Sigmoid colon (tissue), 6 donors: ENCODE measurements at regions not wholly inside any gene's neighbourhood (a gene's known extent, or its start where the extent isn't known, plus 50 kb on each side); places are given as distances from the start of the nearest gene placed in this dataset.

Experiments used
- DNase-seq: peaks from one replicate; pipeline ENCODE4 v3.0.0-alpha.2; 2019
- H3K27ac ChIP-seq, 4 donors: fragments of 200-600 bp; sonication (generic); one replicate each; pipeline ENCODE4 v1.5.1; 2016 to 2019; ENCODE audit warnings: mild to moderate bottlenecking in 1 of 4
- H3K27me3 ChIP-seq, 3 donors: fragments of 200-600 bp; sonication (generic); one replicate each; pipeline ENCODE4 v1.5.1; 2019; ENCODE audit warnings: mild to moderate bottlenecking in 1 of 3
- H3K36me3 ChIP-seq, 4 donors: fragments of 200-600 bp; sonication (generic); one replicate each; pipeline ENCODE4 v1.5.1; 2016 to 2019
- H3K4me1 ChIP-seq, 4 donors: fragments of 200-600 bp; sonication (generic); one replicate each; pipeline ENCODE4 v1.5.1; 2017 to 2019
- H3K4me3 ChIP-seq, 4 donors: fragments of 200-600 bp; sonication (generic); one replicate each; pipeline ENCODE4 v1.5.1; 2017 to 2019; ENCODE audit warnings: mild to moderate bottlenecking in 2 of 4, moderate library complexity in 1 of 4
- H3K9me3 ChIP-seq, 4 donors: fragments of 200-600 bp in 3 of 4; sonication (generic) in 3 of 4; one replicate each; pipeline versions ENCODE4 v1.5.1 to v1.6.1; 2013 to 2019
- CTCF ChIP-seq, 4 experiments: fragments of 450-650 bp in 3 of 4; fragments of 200-600 bp in 1 of 4; IDR thresholded peaks; one replicate each; pipeline ENCODE4 v1.5.1; 2016 to 2019; ENCODE audit warnings: antibody characterized with exemption in 4 of 4, mild to moderate bottlenecking in 3 of 4, moderate library complexity in 2 of 4
- EP300 ChIP-seq, 4 donors: sonication (generic); formaldehyde crosslinking; IDR thresholded peaks; one replicate each; pipeline ENCODE4 v1.6.1; 2017; ENCODE audit warnings: antibody characterized with exemption in 4 of 4
- POLR2A ChIP-seq, 2 donors: fragments of 450-650 bp; IDR thresholded peaks; one replicate each; pipeline ENCODE4 v1.6.1; 2016; ENCODE audit warnings: antibody characterized with exemption in 2 of 2, mild to moderate bottlenecking in 2 of 2, moderate library complexity in 2 of 2
- POLR2AphosphoS5 ChIP-seq, 4 donors: sonication (generic); formaldehyde crosslinking; IDR thresholded peaks; one replicate each; pipeline ENCODE4 v1.6.1; 2017; ENCODE audit warnings: antibody characterized with exemption in 4 of 4
- WGBS, 2 donors: extraction: QIAGEN DNeasy Blood & Tissue Kit; methylation state at CpG; one replicate each; pipeline ENCODE4 v1.1.7; 2013; 5-methylcytosine and 5-hydroxymethylcytosine counted together
- intact Hi-C: fragments of 100-400 bp; cut with DNase I; formaldehyde crosslinking; loops from one replicate; pipeline ENCODE4 v1.15.1; 2023
- donor health status: healthy with polysubstance abuse.
- donor health status: healthy.

- WGBS, 2 donors = 85 to 93% methylated on average over 4 of the region's 4 CpGs
- DNase-seq = no peak
These were observed 187.8 kb downstream of the MYLK4 start for GRCh38 chr6:2562721-2563451.

GRCh38 chr6:2560917-2561698 is 189.6 kb downstream of the MYLK4 start:
- no peaks in the 10 kb centered on the region for H3K27me3 ChIP-seq
- intact Hi-C loops = no loop called here
- H3K9me3 ChIP-seq = no peaks in the 10 kb centered on the region
- H3K4me3 ChIP-seq = no peak overlapping the region
- no peaks in the 10 kb centered on the region for H3K36me3 ChIP-seq
- no peak for DNase-seq
- 84 to 90% methylated on average over 12 of the region's 12 CpGs for WGBS, 2 donors
- TF ChIP-seq CTCF (IDR thresholded peaks at IDR 0.05) (no peak), POLR2AphosphoS5 (IDR thresholded peaks at IDR 0.05) (no peak), POLR2A (IDR thresholded peaks at IDR 0.05) (no peak), EP300 (IDR thresholded peaks at IDR 0.05) (no peak)
- H3K27ac ChIP-seq = no peak overlapping the region
- H3K4me1 ChIP-seq = no peaks in the 10 kb centered on the region

More at GRCh38 chr6:2562721-2563451, 187.8 kb downstream of the MYLK4 start:
- no peaks in the 10 kb centered on the region for H3K9me3 ChIP-seq
- no peaks in the 10 kb centered on the region for H3K27me3 ChIP-seq
- TF ChIP-seq CTCF (IDR thresholded peaks at IDR 0.05) (no peak), EP300 (IDR thresholded peaks at IDR 0.05) (no peak), POLR2AphosphoS5 (IDR thresholded peaks at IDR 0.05) (no peak), POLR2A (IDR thresholded peaks at IDR 0.05) (no peak)
- H3K4me1 ChIP-seq = no peaks in the 10 kb centered on the region
- no peaks in the 10 kb centered on the region for H3K36me3 ChIP-seq
- intact Hi-C loops = no loop called here
- H3K27ac ChIP-seq = no peak overlapping the region
- no peak overlapping the region for H3K4me3 ChIP-seq

GRCh38 chr6:2560140-2560818 is 190.4 kb downstream of the MYLK4 start:
- Histone ChIP-seq H3K4me1 (no peaks in the 10 kb centered on the region), H3K36me3 (no peaks in the 10 kb centered on the region), H3K4me3 (no peak overlapping the region), H3K27me3 (no peaks in the 10 kb centered on the region), H3K27ac (no peak overlapping the region), H3K9me3 (no peaks in the 10 kb centered on the region)
- 83 to 96% methylated on average over 8 of the region's 8 CpGs for WGBS, 2 donors
- DNase-seq = no peak
- intact Hi-C loops = no loop called here
- no peak for TF ChIP-seq POLR2AphosphoS5 (IDR thresholded peaks at IDR 0.05)
- no peak for TF ChIP-seq EP300 (IDR thresholded peaks at IDR 0.05)
- TF ChIP-seq POLR2A (IDR thresholded peaks at IDR 0.05) = no peak
- no peak for TF ChIP-seq CTCF (IDR thresholded peaks at IDR 0.05)

GRCh38 chr6:2558861-2559801 is 191.6 kb downstream of the MYLK4 start:
- intact Hi-C loops = no loop called here
- no peak for DNase-seq
- H3K27me3 ChIP-seq = no peaks in the 10 kb centered on the region
- no peak overlapping the region for H3K4me3 ChIP-seq
- no peaks in the 10 kb centered on the region for H3K36me3 ChIP-seq
- 86 to 91% methylated on average over 25 of the region's 25 CpGs for WGBS, 2 donors
- no peaks in the 10 kb centered on the region for H3K4me1 ChIP-seq
- H3K27ac ChIP-seq = no peak overlapping the region
- no peaks in the 10 kb centered on the region for H3K9me3 ChIP-seq
- no peak for TF ChIP-seq POLR2A (IDR thresholded peaks at IDR 0.05)
- no peak for TF ChIP-seq CTCF (IDR thresholded peaks at IDR 0.05)
- no peak for TF ChIP-seq POLR2AphosphoS5 (IDR thresholded peaks at IDR 0.05)
- no peak for TF ChIP-seq EP300 (IDR thresholded peaks at IDR 0.05)
